K562 (cell line): ENCODE measurements at regions not wholly inside any gene's neighbourhood (a gene's known extent, or its start where the extent isn't known, plus 50 kb on each side); places are given as distances from the start of the nearest gene placed in this dataset.

Experiments
- GABPB2 ChIP-seq: fragments of 250-450 bp; sonication (Bioruptor Pico); conservative IDR thresholded peaks from 2 replicates; pipeline ENCODE4 v1.5.1; 2021; ENCODE audit warnings: mild to moderate bottlenecking
- IRF1 ChIP-seq: sonication (generic); formaldehyde crosslinking; IDR thresholded peaks from 2 replicates; pipeline ENCODE4 v1.8.0; 2022; ENCODE audit warnings: missing genetic modification reagents, mild to moderate bottlenecking, borderline replicate concordance
- PKNOX1 ChIP-seq: fragments of 450-650 bp; IDR thresholded peaks from 2 replicates; pipeline ENCODE4 v1.6.1; 2016
- PREB ChIP-seq: sonication (generic); formaldehyde crosslinking; IDR thresholded peaks from 2 replicates; pipeline ENCODE4 v1.8.1; 2023; ENCODE audit warnings: mild to moderate bottlenecking, missing genetic modification reagents
- ZNF561 ChIP-seq: fragments of 450-650 bp; formaldehyde crosslinking; conservative IDR thresholded peaks from 2 replicates; pipeline ENCODE4 v1.4.0; 2020; ENCODE audit warnings: mild to moderate bottlenecking, moderate library complexity

DNA sequence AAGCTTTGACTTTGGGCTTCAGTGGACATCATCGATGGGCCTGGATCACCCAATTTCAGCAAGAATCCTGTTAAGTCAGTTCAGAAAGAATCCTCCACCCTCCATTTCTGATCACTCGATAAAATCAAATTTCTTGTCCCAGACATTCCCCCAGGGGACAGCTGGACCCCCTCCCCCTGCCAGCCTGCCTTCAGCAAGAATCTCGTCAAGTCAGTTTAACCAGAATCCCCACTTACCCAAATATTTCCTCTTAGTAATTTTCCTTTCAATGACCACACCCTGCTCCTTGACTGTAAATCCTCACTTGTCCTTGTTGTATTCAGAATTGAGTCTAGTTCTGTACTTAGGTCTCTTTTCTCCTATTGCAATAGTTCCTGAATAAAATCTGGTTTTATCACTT lies 766.9 kb downstream of the XPNPEP1 start:
- TF ChIP-seq IRF1 (CRISPR knock-in tag) (no peak), PKNOX1 (no peak), ZNF561 (CRISPR knock-in tag) (no peak), PREB (CRISPR knock-in tag) (no peak), GABPB2 (no peak)
